ENCODE measurements at regions not wholly inside any gene's neighbourhood (a gene's known extent, or its start where the extent isn't known, plus 50 kb on each side); places are given as distances from the start of the nearest gene placed in this dataset.

GRCh38 chr6:120083186-120083585, 733.6 kb upstream of the MAN1A1 start:
- no peak for DNase-seq (ENCODE audit: low read depth)

- no peak for DNase-seq (ENCODE audit: low read depth)
Observed at GRCh38 chr6:120077489-120077888, 727.9 kb upstream of the MAN1A1 start.

GRCh38 chr6:120058410-120058809, 708.8 kb upstream of the MAN1A1 start:
- no peak for DNase-seq (ENCODE audit: low read depth)

GRCh38 chr6:120056085-120056484, 706.5 kb upstream of the MAN1A1 start:
- no peak for DNase-seq (ENCODE audit: low read depth)

- DNase-seq (ENCODE audit: low read depth): no peak
Observed at GRCh38 chr6:120055071-120055470, 705.5 kb upstream of the MAN1A1 start.

- no peak for DNase-seq (ENCODE audit: low read depth)
Observed at GRCh38 chr6:120039664-120040063, 690.1 kb upstream of the MAN1A1 start.

GRCh38 chr6:120031837-120032236, 682.3 kb upstream of the MAN1A1 start:
- DNase-seq (ENCODE audit: low read depth): no peak

- DNase-seq (ENCODE audit: low read depth): no peak
Observed at GRCh38 chr6:120026791-120027190, 677.2 kb upstream of the MAN1A1 start.

GRCh38 chr6:120010075-120010474, 660.5 kb upstream of the MAN1A1 start:
- DNase-seq (ENCODE audit: low read depth): no peak

GRCh38 chr6:120005292-120005976, 655.9 kb upstream of the MAN1A1 start:
- no peak for DNase-seq (ENCODE audit: low read depth)

- DNase-seq (ENCODE audit: low read depth): no peak
Observed at GRCh38 chr6:119986934-119987549, 637.5 kb upstream of the MAN1A1 start.

GRCh38 chr6:119985952-119986736, 636.6 kb upstream of the MAN1A1 start:
- DNase-seq (ENCODE audit: low read depth): no peak

GRCh38 chr6:119980802-119981201, 631.2 kb upstream of the MAN1A1 start:
- no peak for DNase-seq (ENCODE audit: low read depth)

GRCh38 chr6:119979862-119980261, 630.3 kb upstream of the MAN1A1 start:
- no peak for DNase-seq (ENCODE audit: low read depth)

GRCh38 chr6:119978274-119978889, 628.8 kb upstream of the MAN1A1 start:
- DNase-seq (ENCODE audit: low read depth): peak; percentile 23

GRCh38 chr6:119974430-119975159, 625.0 kb upstream of the MAN1A1 start:
- no peak for DNase-seq (ENCODE audit: low read depth)

GRCh38 chr6:119966484-119966883, 616.9 kb upstream of the MAN1A1 start:
- no peak for DNase-seq (ENCODE audit: low read depth)

GRCh38 chr6:119965900-119966299, 616.3 kb upstream of the MAN1A1 start:
- no peak for DNase-seq (ENCODE audit: low read depth)

- DNase-seq (ENCODE audit: low read depth): no peak
Observed at GRCh38 chr6:119965008-119965407, 615.4 kb upstream of the MAN1A1 start.

- DNase-seq (ENCODE audit: low read depth): no peak
Observed at GRCh38 chr6:119962505-119962904, 612.9 kb upstream of the MAN1A1 start.

- DNase-seq (ENCODE audit: low read depth): no peak
Observed at GRCh38 chr6:119961450-119961849, 611.9 kb upstream of the MAN1A1 start.

GRCh38 chr6:119960456-119960855, 610.9 kb upstream of the MAN1A1 start:
- DNase-seq (ENCODE audit: low read depth): no peak

Data from fibroblast of gingiva (primary cell).